K562 (cell line): ENCODE measurements at regions not wholly inside any gene's neighbourhood (a gene's known extent, or its start where the extent isn't known, plus 50 kb on each side); places are given as distances from the start of the nearest gene placed in this dataset.

ENCODE experiments used
- ATF4 ChIP-seq: fragments of 450-650 bp; formaldehyde crosslinking; IDR thresholded peaks from 2 replicates; pipeline ENCODE4 v1.4.0; 2022; ENCODE audit warnings: mild to moderate bottlenecking, moderate library complexity
- CAMTA2 ChIP-seq: fragments of 250-450 bp; sonication (Bioruptor Pico); conservative IDR thresholded peaks from 2 replicates; pipeline ENCODE4 v1.5.1; 2022
- CCAR2 ChIP-seq: fragments of 200-400 bp; formaldehyde crosslinking; IDR thresholded peaks from 2 replicates; pipeline ENCODE4 v1.6.1; 2017; ENCODE audit warnings: mild to moderate bottlenecking, low read depth, low read length
- CEBPB ChIP-seq: fragments of 450-650 bp; IDR thresholded peaks from 2 replicates; pipeline ENCODE4 v1.6.1; 2016; ENCODE audit warnings: missing genetic modification characterization, missing compliant biosample characterization
- CTBP1 ChIP-seq: fragments of 450-650 bp; IDR thresholded peaks from 2 replicates; pipeline ENCODE4 v1.6.1; 2016; ENCODE audit warnings: borderline replicate concordance
- CTCFL ChIP-seq: IDR thresholded peaks from 2 replicates; pipeline ENCODE4 v1.6.1; 2011; ENCODE audit warnings: borderline replicate concordance, low read depth, mild to moderate bottlenecking, moderate library complexity, low read length; ENCODE audit not compliant: insufficient read depth, poor library complexity, severe bottlenecking
- EGR1 ChIP-seq: fragments of 450-650 bp; conservative IDR thresholded peaks from 2 replicates; pipeline ENCODE4 v1.6.1; 2017; ENCODE audit warnings: mild to moderate bottlenecking
- ESRRA ChIP-seq: fragments of 450-650 bp; IDR thresholded peaks from 2 replicates; pipeline ENCODE4 v1.6.1; 2014; ENCODE audit warnings: low read depth, mild to moderate bottlenecking, moderate library complexity, borderline replicate concordance
- HMBOX1 ChIP-seq: sonication (generic); IDR thresholded peaks from 2 replicates; pipeline ENCODE4 v1.6.1; 2016
- HOMEZ ChIP-seq: fragments of 250-450 bp; sonication (Bioruptor Pico); IDR thresholded peaks from 2 replicates; pipeline ENCODE4 v1.4.0; 2020; ENCODE audit warnings: mild to moderate bottlenecking, moderate library complexity
- PHF20 ChIP-seq: fragments of 450-650 bp; IDR thresholded peaks from 2 replicates; pipeline ENCODE4 v1.6.1; 2018; ENCODE audit not compliant: partially characterized antibody
- PML ChIP-seq: IDR thresholded peaks from 2 replicates; pipeline ENCODE4 v1.6.1; 2012; ENCODE audit warnings: low read length, inconsistent platforms
- RBM17 ChIP-seq: fragments of 200-400 bp; formaldehyde crosslinking; IDR thresholded peaks from 2 replicates; pipeline ENCODE4 v1.6.1; 2017; ENCODE audit warnings: low read depth, mild to moderate bottlenecking, low read length, borderline replicate concordance
- RBM25 ChIP-seq: fragments of 200-400 bp; formaldehyde crosslinking; IDR thresholded peaks from 2 replicates; pipeline ENCODE4 v1.6.1; 2018; ENCODE audit warnings: low read length, low read depth, moderate library complexity; ENCODE audit not compliant: severe bottlenecking
- SREBF2 ChIP-seq: sonication (generic); formaldehyde crosslinking; IDR thresholded peaks from 2 replicates; pipeline ENCODE4 v1.4.0; 2020; ENCODE audit warnings: mild to moderate bottlenecking, missing genetic modification reagents
- TAF15 ChIP-seq: fragments of 200-400 bp; formaldehyde crosslinking; IDR thresholded peaks from 2 replicates; pipeline ENCODE4 v1.6.1; 2017; ENCODE audit warnings: mild to moderate bottlenecking, low read depth, low read length, moderate library complexity
- UBTF ChIP-seq, 2 experiments: IDR thresholded peaks; 2 replicates each; pipeline ENCODE4 v1.6.1; 2012; ENCODE audit warnings: improper control_type of control experiment in 2 of 2, low read depth in 2 of 2, low read length in 2 of 2, borderline replicate concordance in 1 of 2
- ZFP36 ChIP-seq: fragments of 150-350 bp; IDR thresholded peaks from 2 replicates; pipeline ENCODE4 v1.6.1; 2018; ENCODE audit warnings: low read length, low read depth; ENCODE audit not compliant: partially characterized antibody
- ZNF124 ChIP-seq: sonication (generic); formaldehyde crosslinking; IDR thresholded peaks from 2 replicates; pipeline ENCODE4 v1.8.1; 2022; ENCODE audit warnings: missing genetic modification reagents
- ZNF644 ChIP-seq: fragments of 200-800 bp; sonication (Bioruptor generic); IDR thresholded peaks from 2 replicates; pipeline ENCODE4 v1.6.1; 2016; ENCODE audit warnings: low read depth, missing genetic modification characterization, missing compliant biosample characterization
- ZNF668 ChIP-seq: fragments of 250-450 bp; sonication (Bioruptor Pico); IDR thresholded peaks from 2 replicates; pipeline ENCODE4 v1.8.0; 2022; ENCODE audit warnings: mild to moderate bottlenecking, inconsistent platforms
- ZNF707 ChIP-seq: fragments of 250-450 bp; sonication (Bioruptor Pico); conservative IDR thresholded peaks from 2 replicates; pipeline ENCODE4 v1.8.0; 2022; ENCODE audit warnings: inconsistent platforms, mild to moderate bottlenecking, moderate library complexity

GRCh38 chr12:14256555-14257169 lies 108.8 kb upstream of the ATF7IP start (continued):
- TF ChIP-seq UBTF (IDR thresholded peaks at IDR 0.05; ENCODE audit: borderline replicate concordance in 1 of 2, low read depth in 2 of 2, low read length in 2 of 2) = no peak
- no peak for TF ChIP-seq SREBF2 (CRISPR knock-in tag)
- no peak for TF ChIP-seq PHF20
- no peak for TF ChIP-seq RBM25
- no peak for TF ChIP-seq ZNF668 (CRISPR knock-in tag)
- TF ChIP-seq CTCFL = peak; percentile 32
- TF ChIP-seq CCAR2 = no peak
- TF ChIP-seq CEBPB = peak; percentile 55; the same call in 1 of the 2 replicates
- 0 out of 2 replicates have a peak, but pooled peaks have one; percentile 15 for TF ChIP-seq ZNF644 (tag)
- no peak for TF ChIP-seq RBM17
- no peak for TF ChIP-seq CAMTA2 (CRISPR knock-in tag)
- no peak for TF ChIP-seq ESRRA
- no peak for TF ChIP-seq ZNF707 (CRISPR knock-in tag)
- no peak for TF ChIP-seq CTBP1
- no peak for TF ChIP-seq ZFP36
- TF ChIP-seq PML = peak; percentile 13; the same call in 1 of the 2 replicates
- TF ChIP-seq HMBOX1 = no peak
- TF ChIP-seq TAF15 = no peak
- no peak for TF ChIP-seq ZNF124 (CRISPR knock-in tag)
- TF ChIP-seq ATF4 = no peak
- TF ChIP-seq HOMEZ (CRISPR knock-in tag) = no peak
- TF ChIP-seq EGR1 = no peak
